ENCODE measurements at regions not wholly inside any gene's neighbourhood (a gene's known extent, or its start where the extent isn't known, plus 50 kb on each side); places are given as distances from the start of the nearest gene placed in this dataset.

- no peaks in the 10 kb centered on the region for H3K9me3 Mint-ChIP-seq
- H3K27me3 Mint-ChIP-seq (ENCODE audit: low read depth): peaks cover 12% of the 10 kb centered on the region
- no peak overlapping the region for H3K27ac Mint-ChIP-seq (ENCODE audit: unreplicated experiment)
- H3K4me1 Mint-ChIP-seq: no peaks in the 10 kb centered on the region
- H3K36me3 Mint-ChIP-seq (ENCODE audit: low read depth): no peaks in the 10 kb centered on the region
- no peak for TF ChIP-seq CTCF (conservative IDR thresholded peaks at IDR 0.05)
- no peak for DNase-seq (ENCODE audit: low read depth, low spot score)
- H3K4me3 Mint-ChIP-seq: no peak overlapping the region
Observed at GRCh38 chr9:120286530-120286929, 293.4 kb downstream of the CDK5RAP2 start.

GRCh38 chr9:120284821-120285220 lies 295.1 kb downstream of the CDK5RAP2 start:
- Mint-ChIP-seq H3K27me3 (ENCODE audit: low read depth) (peaks cover 12% of the 10 kb centered on the region), H3K4me1 (no peaks in the 10 kb centered on the region), H3K9me3 (no peaks in the 10 kb centered on the region), H3K36me3 (ENCODE audit: low read depth) (no peaks in the 10 kb centered on the region), H3K4me3 (no peak overlapping the region), H3K27ac (ENCODE audit: unreplicated experiment) (no peak overlapping the region)
- no peak for DNase-seq (ENCODE audit: low read depth, low spot score)
- TF ChIP-seq CTCF (conservative IDR thresholded peaks at IDR 0.05): no peak

- H3K9me3 Mint-ChIP-seq: no peaks in the 10 kb centered on the region
- DNase-seq (ENCODE audit: low read depth, low spot score): no peak
- H3K27me3 Mint-ChIP-seq (ENCODE audit: low read depth): peaks cover 16% of the 10 kb centered on the region
- H3K4me1 Mint-ChIP-seq: no peaks in the 10 kb centered on the region
- no peak overlapping the region for H3K4me3 Mint-ChIP-seq
- no peaks in the 10 kb centered on the region for H3K36me3 Mint-ChIP-seq (ENCODE audit: low read depth)
- no peak overlapping the region for H3K27ac Mint-ChIP-seq (ENCODE audit: unreplicated experiment)
- TF ChIP-seq CTCF (conservative IDR thresholded peaks at IDR 0.05): no peak
Observed at GRCh38 chr9:120281665-120282064, 298.3 kb downstream of the CDK5RAP2 start.

GRCh38 chr9:120267929-120268328 lies 312.0 kb downstream of the CDK5RAP2 start:
- Mint-ChIP-seq H3K4me1 (no peaks in the 10 kb centered on the region), H3K9me3 (peaks cover 5% of the 10 kb centered on the region)
- DNase-seq (ENCODE audit: low read depth, low spot score): no peak

GRCh38 chr9:120265791-120266190 lies 314.2 kb downstream of the CDK5RAP2 start:
- Mint-ChIP-seq H3K4me3 (no peak overlapping the region), H3K27ac (ENCODE audit: unreplicated experiment) (no peak overlapping the region), H3K9me3 (no peaks in the 10 kb centered on the region), H3K4me1 (no peaks in the 10 kb centered on the region), H3K27me3 (ENCODE audit: low read depth) (peaks cover 20% of the 10 kb centered on the region), H3K36me3 (ENCODE audit: low read depth) (no peaks in the 10 kb centered on the region)
- DNase-seq (ENCODE audit: low read depth, low spot score): no peak
- TF ChIP-seq CTCF (conservative IDR thresholded peaks at IDR 0.05): no peak

More at GRCh38 chr9:120267929-120268328, 312.0 kb downstream of the CDK5RAP2 start:
- Mint-ChIP-seq H3K27ac (ENCODE audit: unreplicated experiment) (no peak overlapping the region), H3K27me3 (ENCODE audit: low read depth) (peaks cover 26% of the 10 kb centered on the region), H3K4me3 (no peak overlapping the region), H3K36me3 (ENCODE audit: low read depth) (no peaks in the 10 kb centered on the region)
- no peak for TF ChIP-seq CTCF (conservative IDR thresholded peaks at IDR 0.05)

GRCh38 chr9:120264528-120264927 lies 315.4 kb downstream of the CDK5RAP2 start:
- Mint-ChIP-seq H3K27me3 (ENCODE audit: low read depth) (peaks cover 25% of the 10 kb centered on the region), H3K4me3 (no peak overlapping the region), H3K27ac (ENCODE audit: unreplicated experiment) (no peak overlapping the region), H3K4me1 (no peaks in the 10 kb centered on the region), H3K9me3 (no peaks in the 10 kb centered on the region), H3K36me3 (ENCODE audit: low read depth) (no peaks in the 10 kb centered on the region)
- TF ChIP-seq CTCF (conservative IDR thresholded peaks at IDR 0.05): no peak
- DNase-seq (ENCODE audit: low read depth, low spot score): no peak

Measured in neural crest cell (in vitro differentiated cells).